ENCODE measurements at regions not wholly inside any gene's neighbourhood (a gene's known extent, or its start where the extent isn't known, plus 50 kb on each side); places are given as distances from the start of the nearest gene placed in this dataset.

GRCh38 chr13:40137400-40137799, 481.9 kb downstream of the COG6 start:
- H3K27ac ChIP-seq: no peak overlapping the region
- no peak for TF ChIP-seq CTCF (conservative IDR thresholded peaks at IDR 0.05)

GRCh38 chr13:40139896-40140520, 484.5 kb downstream of the COG6 start:
- H3K27ac ChIP-seq: no peak overlapping the region
- no peak for TF ChIP-seq CTCF (conservative IDR thresholded peaks at IDR 0.05)

- peak overlapping the region; percentile 68 for H3K27ac ChIP-seq
- TF ChIP-seq CTCF (conservative IDR thresholded peaks at IDR 0.05): no peak
Measured at GRCh38 chr13:40141859-40142555, 486.5 kb downstream of the COG6 start.

DNA sequence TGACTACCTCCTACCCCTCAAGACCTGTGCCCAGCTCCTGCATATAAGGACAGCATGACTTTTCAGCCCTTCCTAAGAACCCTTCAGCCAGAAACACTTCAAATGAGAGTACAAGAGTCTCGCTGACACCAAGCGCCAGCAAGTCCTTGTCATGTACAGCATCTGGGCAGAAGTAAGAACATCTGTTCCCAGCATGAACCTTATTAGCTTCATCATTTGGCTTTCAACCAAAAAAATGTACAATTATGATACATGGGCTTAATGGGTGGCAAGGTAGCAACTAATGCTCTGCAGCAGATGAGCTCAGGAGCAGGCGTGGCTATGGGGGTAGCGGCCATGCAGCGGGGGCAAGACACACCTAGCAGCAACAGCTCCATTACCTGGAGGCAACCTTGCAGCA, 487.6 kb downstream of the COG6 start:
- TF ChIP-seq CTCF (conservative IDR thresholded peaks at IDR 0.05): no peak
- no peak overlapping the region for H3K27ac ChIP-seq

DNA sequence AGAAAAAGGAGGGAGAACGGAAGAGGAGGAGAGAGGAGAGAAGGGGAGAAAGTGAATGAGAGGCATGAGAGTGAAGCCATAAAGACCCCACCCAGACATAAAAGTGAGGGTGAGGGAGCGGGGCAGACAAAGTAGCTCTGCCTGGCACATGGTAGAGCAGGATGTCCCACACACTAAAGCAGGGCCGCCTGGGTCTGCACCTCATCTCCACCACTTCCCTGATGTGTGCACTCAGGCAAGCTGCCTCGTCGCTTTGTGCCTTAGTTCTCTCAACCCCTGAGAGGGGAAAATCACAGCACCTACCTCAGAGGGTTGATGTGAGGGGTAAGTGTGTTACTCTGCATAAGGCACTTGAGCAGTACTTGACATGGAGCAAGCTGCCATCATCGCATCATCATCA, 488.1 kb downstream of the COG6 start:
- TF ChIP-seq CTCF (conservative IDR thresholded peaks at IDR 0.05): no peak
- no peak overlapping the region for H3K27ac ChIP-seq

GRCh38 chr13:40145139-40145538, 489.7 kb downstream of the COG6 start:
- H3K27ac ChIP-seq: no peak overlapping the region
- no peak for TF ChIP-seq CTCF (conservative IDR thresholded peaks at IDR 0.05)

GRCh38 chr13:40146063-40146462, 490.6 kb downstream of the COG6 start:
- TF ChIP-seq CTCF (conservative IDR thresholded peaks at IDR 0.05): 0 out of 2 replicates have a peak, but pooled peaks have one; percentile 10
- H3K27ac ChIP-seq: no peak overlapping the region

All from VCaP (cell line).